DMS 273 treated with DMSO at 0.1 percent for 48 hours (cell line): ENCODE measurements at regions not wholly inside any gene's neighbourhood (a gene's known extent, or its start where the extent isn't known, plus 50 kb on each side); places are given as distances from the start of the nearest gene placed in this dataset.

Experiments
- DNase-seq: peaks from one replicate; lab custom pipeline; 2025; lab: John Stamatoyannopoulos, UW

GRCh38 chr3:152959307-152959706, 124.4 kb downstream of the P2RY1 start:
- no peak for DNase-seq

DNA sequence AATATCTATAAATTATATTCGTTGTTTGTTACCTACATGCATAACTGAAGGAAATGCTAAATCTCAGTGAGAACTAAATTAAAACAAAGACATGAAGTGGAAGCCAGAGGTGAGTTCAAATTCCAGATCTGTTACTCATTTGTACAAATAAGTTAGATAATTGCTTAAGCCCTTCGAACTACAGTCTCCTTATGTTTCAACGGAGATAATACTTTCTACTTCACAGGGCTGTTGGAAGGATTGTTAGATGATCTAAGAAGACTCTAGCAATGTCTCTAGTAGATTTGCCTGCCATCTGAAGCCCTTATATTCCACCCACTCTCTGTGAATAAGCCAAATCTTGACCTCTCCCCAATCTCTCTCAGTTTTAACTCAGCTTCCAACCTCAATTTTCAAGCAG, 125.8 kb downstream of the P2RY1 start:
- DNase-seq: no peak

- no peak for DNase-seq
Observed at GRCh38 chr3:152961323-152961722, 126.4 kb downstream of the P2RY1 start.

- no peak for DNase-seq
Observed at GRCh38 chr3:152964911-152965609, 130.1 kb downstream of the P2RY1 start.

- DNase-seq: no peak
Observed at GRCh38 chr3:152968388-152969024, 133.6 kb downstream of the P2RY1 start.

GRCh38 chr3:152969557-152970300, 134.8 kb downstream of the P2RY1 start:
- DNase-seq: no peak

- no peak for DNase-seq
Observed at GRCh38 chr3:152970851-152971250, 135.9 kb downstream of the P2RY1 start.

- no peak for DNase-seq
Observed at GRCh38 chr3:152971880-152972279, 136.9 kb downstream of the P2RY1 start.

GRCh38 chr3:152973575-152973974, 138.6 kb downstream of the P2RY1 start:
- no peak for DNase-seq

DNA sequence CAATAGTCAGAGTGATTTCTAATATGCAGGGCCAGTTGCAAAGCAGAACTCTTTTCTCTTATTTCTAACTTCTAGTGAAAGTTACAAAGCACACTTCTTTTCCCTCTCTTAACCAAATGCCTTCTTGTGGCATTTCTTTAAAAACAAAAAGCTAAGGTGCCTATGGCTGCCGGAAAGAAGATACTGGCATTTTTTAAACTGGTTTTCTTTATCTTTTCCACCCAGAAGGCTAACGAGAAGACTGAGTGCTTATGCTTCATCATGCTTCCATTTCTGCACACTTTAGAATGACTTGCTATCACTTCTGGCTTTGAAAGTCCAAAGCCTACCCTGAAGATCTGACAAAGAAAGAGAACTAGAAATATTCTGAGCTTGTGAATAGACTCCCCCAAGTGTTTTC, 141.3 kb downstream of the P2RY1 start:
- no peak for DNase-seq

GRCh38 chr3:152977366-152977765, 142.4 kb downstream of the P2RY1 start:
- no peak for DNase-seq

GRCh38 chr3:152978152-152978551, 143.2 kb downstream of the P2RY1 start:
- DNase-seq: no peak

DNA sequence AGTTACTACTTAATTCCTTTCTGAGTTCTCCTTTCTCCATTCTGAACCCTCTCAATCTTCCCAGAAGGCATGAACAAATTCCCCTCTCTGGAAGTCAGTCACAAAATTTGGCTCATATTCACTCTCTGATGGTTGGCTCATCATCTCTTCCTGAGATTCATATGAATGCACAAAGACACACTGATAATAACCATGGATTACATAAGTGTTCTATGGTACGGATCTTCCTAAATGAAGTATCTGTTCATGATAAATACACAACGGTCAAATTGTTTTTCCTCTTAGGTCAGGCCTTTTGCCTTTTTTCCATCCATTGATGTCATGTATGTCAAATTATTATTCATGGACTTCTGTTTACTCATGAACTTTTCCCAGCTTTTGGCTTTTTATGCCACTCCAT, 162.6 kb downstream of the P2RY1 start:
- DNase-seq: no peak

DNA sequence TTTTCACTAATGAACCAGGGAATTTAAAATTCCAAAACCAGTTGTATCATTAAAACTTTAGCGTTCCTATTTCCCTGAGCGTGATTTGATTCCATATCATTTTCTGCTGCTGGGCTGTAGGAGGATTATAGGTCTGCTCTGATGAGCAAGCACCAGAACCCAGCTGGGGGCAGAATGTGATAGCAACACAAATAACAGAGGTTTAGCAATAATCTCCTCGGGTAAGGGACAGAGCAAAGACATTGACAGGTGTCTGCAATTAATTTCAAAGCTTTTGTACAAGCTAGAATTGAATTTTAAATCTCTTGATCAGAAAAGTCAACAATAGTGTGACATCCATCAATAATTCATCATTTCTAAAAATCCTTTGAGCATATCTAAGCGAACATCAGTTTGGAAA, 163.4 kb upstream of the RAP2B start:
- no peak for DNase-seq

DNA sequence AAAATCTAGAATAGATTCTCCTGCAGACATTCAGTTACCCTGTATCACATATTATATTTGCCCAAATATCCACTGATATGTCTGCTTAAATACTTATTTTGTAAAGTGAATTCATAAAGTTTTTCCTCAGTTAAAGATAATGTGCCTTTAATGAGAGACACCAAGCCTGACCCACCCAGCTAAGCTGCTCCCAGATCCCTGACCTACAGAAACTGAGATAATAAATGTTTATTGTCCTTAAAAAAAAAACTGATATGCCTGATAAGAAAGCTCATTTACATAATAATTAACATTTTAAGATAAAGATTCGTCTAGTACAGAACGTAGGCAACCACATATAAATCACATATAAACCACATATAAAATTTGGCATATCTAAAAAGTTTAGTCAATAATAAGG, 161.7 kb upstream of the RAP2B start:
- no peak for DNase-seq

DNA sequence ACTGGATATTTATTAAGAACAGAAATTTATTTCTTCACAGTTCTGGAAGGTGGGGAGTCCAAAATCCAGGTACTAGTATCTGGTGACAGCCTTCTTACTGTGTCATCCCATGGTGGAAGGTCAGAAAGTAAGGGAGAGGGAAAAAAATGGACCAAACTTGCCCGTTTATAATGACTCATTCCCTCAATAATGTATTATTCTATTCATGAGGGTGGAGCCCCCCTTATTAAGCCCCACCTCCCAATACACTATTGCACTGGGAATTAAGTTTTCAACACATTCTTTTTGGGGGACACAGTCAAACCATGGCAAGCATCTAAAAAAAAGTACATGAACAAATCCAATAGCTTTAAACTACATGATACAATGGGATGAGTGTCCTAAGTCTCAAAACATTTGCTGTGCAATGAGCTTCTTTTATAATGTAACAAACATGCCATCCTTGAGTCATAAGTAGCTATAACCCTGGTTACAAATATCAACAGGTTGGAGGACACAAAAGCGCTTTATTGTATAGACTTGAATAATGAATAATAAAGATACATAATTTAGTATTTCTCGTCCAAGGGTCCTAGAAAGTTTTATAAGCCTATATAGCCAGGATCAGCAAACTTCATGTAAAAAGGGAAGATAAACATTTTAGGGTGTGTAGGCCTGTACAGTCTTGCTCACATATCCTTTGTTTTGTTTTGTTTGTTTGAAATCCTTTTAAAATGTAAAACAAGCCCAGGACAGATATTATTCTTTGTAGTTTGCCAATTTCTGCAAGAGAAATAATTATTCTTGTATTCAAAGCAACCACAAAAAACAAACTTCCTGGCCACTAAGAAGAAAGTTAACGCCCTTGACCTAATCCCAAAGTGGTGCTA, 160.6 kb upstream of the RAP2B start:
- no peak for DNase-seq

DNA sequence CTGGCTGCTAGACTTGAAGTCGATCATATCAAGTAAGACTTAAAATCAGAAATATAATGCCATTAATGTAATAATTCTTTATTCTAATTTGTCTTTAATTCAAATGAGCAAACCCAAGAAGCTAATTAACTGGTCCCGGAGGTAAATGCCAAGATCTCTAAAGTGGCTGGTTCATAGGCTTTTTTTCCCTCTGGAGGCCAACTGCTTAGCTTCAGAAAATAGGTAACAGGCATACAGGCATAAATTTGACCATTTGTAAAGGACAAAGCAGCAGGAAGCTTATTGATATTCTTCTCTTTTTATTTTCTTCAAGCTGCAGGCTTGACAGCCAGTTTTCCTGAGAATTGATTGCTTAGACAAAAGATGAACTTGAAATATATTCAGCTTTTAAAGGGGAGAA, 158.6 kb upstream of the RAP2B start:
- no peak for DNase-seq

DNA sequence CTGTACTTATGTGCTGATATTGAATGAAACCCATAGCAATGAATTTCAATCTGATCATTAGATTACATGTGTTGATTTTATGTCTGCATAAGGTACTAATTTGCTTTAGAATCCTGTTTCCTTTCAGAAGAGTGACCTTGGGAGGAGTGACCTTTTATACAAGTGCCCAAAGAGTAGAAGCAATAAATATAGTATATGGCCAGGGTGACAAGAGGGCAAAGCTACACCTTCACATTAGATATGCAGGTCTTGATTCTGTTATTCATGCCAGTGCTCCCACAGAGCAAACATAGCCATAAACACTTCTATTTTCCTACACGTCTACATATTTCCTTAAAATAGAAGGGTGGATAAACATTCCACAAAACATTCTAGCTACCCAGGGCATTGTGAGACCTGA, 158.2 kb upstream of the RAP2B start:
- DNase-seq: no peak

- DNase-seq: no peak
Observed at GRCh38 chr3:153008226-153008625, 153.8 kb upstream of the RAP2B start.

DNA sequence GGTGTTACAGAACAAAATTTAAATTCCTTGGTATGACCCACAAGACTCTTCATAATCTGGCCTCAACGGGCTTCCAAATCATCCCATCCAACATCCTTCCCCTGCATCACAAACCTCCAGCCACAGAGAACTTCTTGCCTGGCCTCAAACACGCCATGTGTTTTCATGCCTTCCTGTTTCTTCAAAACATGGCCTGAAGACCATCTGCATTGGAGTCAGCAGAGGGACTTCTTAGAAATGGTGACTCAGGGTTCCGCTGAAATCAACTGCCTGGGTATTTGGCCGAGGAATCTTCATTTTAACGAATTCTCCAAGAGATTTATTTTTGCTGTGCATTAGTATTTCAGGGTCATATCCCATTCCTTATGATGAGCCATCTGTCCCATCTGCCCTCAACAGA, 138.1 kb upstream of the RAP2B start:
- DNase-seq: no peak

- DNase-seq: no peak
Observed at GRCh38 chr3:153026026-153026425, 136.0 kb upstream of the RAP2B start.

GRCh38 chr3:153028381-153028780, 133.6 kb upstream of the RAP2B start:
- DNase-seq: no peak
